ENCODE measurements at regions not wholly inside any gene's neighbourhood (a gene's known extent, or its start where the extent isn't known, plus 50 kb on each side); places are given as distances from the start of the nearest gene placed in this dataset.
"Not testable (repeated sequence)": the region's sequence is repeated elsewhere in the genome, so short reads cannot be mapped to it uniquely, and the experiment has no call there.

GRCh38 chr1:206335875-206336846 lies 132.8 kb downstream of the SRGAP2 start:
- intact Hi-C loops (cut with DNase I); H3K9ac ChIP-seq (ENCODE audit: low read length in 3 of 3); H3K9me3 ChIP-seq (ENCODE audit: control insufficient read depth in 2 of 3, insufficient read depth in 1 of 3, low read length in 3 of 3); H3K4me3 ChIP-seq (ENCODE audit: low read length in 3 of 3); FAIRE-seq; H3K4me1 ChIP-seq (ENCODE audit: control insufficient read depth in 2 of 3, insufficient read depth in 2 of 3, low read depth in 1 of 3, low read length in 3 of 3); H3K36me3 ChIP-seq (ENCODE audit: control insufficient read depth in 2 of 3, insufficient read depth in 3 of 3, low read length in 3 of 3); DNase-seq; H3K27me3 ChIP-seq (ENCODE audit: control insufficient read depth, insufficient read depth, low read length); H3K27ac ChIP-seq (ENCODE audit: low read depth in 2 of 2, low read length in 2 of 2): not testable (repeated sequence)

GRCh38 chr1:206337024-206337423 lies 133.3 kb upstream of the IKBKE start:
- H3K4me3 ChIP-seq (ENCODE audit: low read length in 3 of 3); H3K9me3 ChIP-seq (ENCODE audit: control insufficient read depth in 2 of 3, insufficient read depth in 1 of 3, low read length in 3 of 3); H3K27me3 ChIP-seq (ENCODE audit: control insufficient read depth, insufficient read depth, low read length); intact Hi-C loops (cut with DNase I); FAIRE-seq; H3K36me3 ChIP-seq (ENCODE audit: control insufficient read depth in 2 of 3, insufficient read depth in 3 of 3, low read length in 3 of 3); H3K27ac ChIP-seq (ENCODE audit: low read depth in 2 of 2, low read length in 2 of 2); DNase-seq; H3K4me1 ChIP-seq (ENCODE audit: control insufficient read depth in 2 of 3, insufficient read depth in 2 of 3, low read depth in 1 of 3, low read length in 3 of 3); H3K9ac ChIP-seq (ENCODE audit: low read length in 3 of 3): not testable (repeated sequence)

GRCh38 chr1:206350493-206351275 lies 119.6 kb upstream of the IKBKE start:
- H3K4me3 ChIP-seq (ENCODE audit: low read length in 3 of 3); H3K9ac ChIP-seq (ENCODE audit: low read length in 3 of 3); H3K4me1 ChIP-seq (ENCODE audit: control insufficient read depth in 2 of 3, insufficient read depth in 2 of 3, low read depth in 1 of 3, low read length in 3 of 3); H3K36me3 ChIP-seq (ENCODE audit: control insufficient read depth in 2 of 3, insufficient read depth in 3 of 3, low read length in 3 of 3); H3K9me3 ChIP-seq (ENCODE audit: control insufficient read depth in 2 of 3, insufficient read depth in 1 of 3, low read length in 3 of 3); FAIRE-seq; intact Hi-C loops (cut with DNase I); H3K27ac ChIP-seq (ENCODE audit: low read depth in 2 of 2, low read length in 2 of 2); H3K27me3 ChIP-seq (ENCODE audit: control insufficient read depth, insufficient read depth, low read length): not testable (repeated sequence)
- peak in 1 of 5 donors; percentile 0 for DNase-seq

- intact Hi-C loops (cut with DNase I); H3K9ac ChIP-seq (ENCODE audit: low read length in 3 of 3); H3K9me3 ChIP-seq (ENCODE audit: control insufficient read depth in 2 of 3, insufficient read depth in 1 of 3, low read length in 3 of 3); H3K27ac ChIP-seq (ENCODE audit: low read depth in 2 of 2, low read length in 2 of 2); H3K4me1 ChIP-seq (ENCODE audit: control insufficient read depth in 2 of 3, insufficient read depth in 2 of 3, low read depth in 1 of 3, low read length in 3 of 3); FAIRE-seq; H3K4me3 ChIP-seq (ENCODE audit: low read length in 3 of 3); DNase-seq; H3K27me3 ChIP-seq (ENCODE audit: control insufficient read depth, insufficient read depth, low read length); H3K36me3 ChIP-seq (ENCODE audit: control insufficient read depth in 2 of 3, insufficient read depth in 3 of 3, low read length in 3 of 3): not testable (repeated sequence)
Observed at GRCh38 chr1:206351276-206352052, 118.8 kb upstream of the IKBKE start.

GRCh38 chr1:206356310-206356709 lies 114.0 kb upstream of the IKBKE start:
- H3K27ac ChIP-seq (ENCODE audit: low read depth in 2 of 2, low read length in 2 of 2); intact Hi-C loops (cut with DNase I); DNase-seq; H3K4me1 ChIP-seq (ENCODE audit: control insufficient read depth in 2 of 3, insufficient read depth in 2 of 3, low read depth in 1 of 3, low read length in 3 of 3); H3K27me3 ChIP-seq (ENCODE audit: control insufficient read depth, insufficient read depth, low read length); FAIRE-seq; H3K4me3 ChIP-seq (ENCODE audit: low read length in 3 of 3); H3K9me3 ChIP-seq (ENCODE audit: control insufficient read depth in 2 of 3, insufficient read depth in 1 of 3, low read length in 3 of 3); H3K36me3 ChIP-seq (ENCODE audit: control insufficient read depth in 2 of 3, insufficient read depth in 3 of 3, low read length in 3 of 3); H3K9ac ChIP-seq (ENCODE audit: low read length in 3 of 3): not testable (repeated sequence)

GRCh38 chr1:206357962-206358361 lies 112.3 kb upstream of the IKBKE start:
- H3K4me1 ChIP-seq (ENCODE audit: control insufficient read depth in 2 of 3, insufficient read depth in 2 of 3, low read depth in 1 of 3, low read length in 3 of 3); H3K9me3 ChIP-seq (ENCODE audit: control insufficient read depth in 2 of 3, insufficient read depth in 1 of 3, low read length in 3 of 3); FAIRE-seq; H3K27ac ChIP-seq (ENCODE audit: low read depth in 2 of 2, low read length in 2 of 2); H3K4me3 ChIP-seq (ENCODE audit: low read length in 3 of 3); H3K36me3 ChIP-seq (ENCODE audit: control insufficient read depth in 2 of 3, insufficient read depth in 3 of 3, low read length in 3 of 3); intact Hi-C loops (cut with DNase I); DNase-seq; H3K27me3 ChIP-seq (ENCODE audit: control insufficient read depth, insufficient read depth, low read length); H3K9ac ChIP-seq (ENCODE audit: low read length in 3 of 3): not testable (repeated sequence)

- H3K9me3 ChIP-seq (ENCODE audit: control insufficient read depth in 2 of 3, insufficient read depth in 1 of 3, low read length in 3 of 3); DNase-seq; H3K4me1 ChIP-seq (ENCODE audit: control insufficient read depth in 2 of 3, insufficient read depth in 2 of 3, low read depth in 1 of 3, low read length in 3 of 3); H3K27ac ChIP-seq (ENCODE audit: low read depth in 2 of 2, low read length in 2 of 2); intact Hi-C loops (cut with DNase I); H3K36me3 ChIP-seq (ENCODE audit: control insufficient read depth in 2 of 3, insufficient read depth in 3 of 3, low read length in 3 of 3); FAIRE-seq; H3K4me3 ChIP-seq (ENCODE audit: low read length in 3 of 3); H3K9ac ChIP-seq (ENCODE audit: low read length in 3 of 3); H3K27me3 ChIP-seq (ENCODE audit: control insufficient read depth, insufficient read depth, low read length): not testable (repeated sequence)
Observed at GRCh38 chr1:206358771-206359170, 111.5 kb upstream of the IKBKE start.
